ENCODE measurements at regions not wholly inside any gene's neighbourhood (a gene's known extent, or its start where the extent isn't known, plus 50 kb on each side); places are given as distances from the start of the nearest gene placed in this dataset.

DNA sequence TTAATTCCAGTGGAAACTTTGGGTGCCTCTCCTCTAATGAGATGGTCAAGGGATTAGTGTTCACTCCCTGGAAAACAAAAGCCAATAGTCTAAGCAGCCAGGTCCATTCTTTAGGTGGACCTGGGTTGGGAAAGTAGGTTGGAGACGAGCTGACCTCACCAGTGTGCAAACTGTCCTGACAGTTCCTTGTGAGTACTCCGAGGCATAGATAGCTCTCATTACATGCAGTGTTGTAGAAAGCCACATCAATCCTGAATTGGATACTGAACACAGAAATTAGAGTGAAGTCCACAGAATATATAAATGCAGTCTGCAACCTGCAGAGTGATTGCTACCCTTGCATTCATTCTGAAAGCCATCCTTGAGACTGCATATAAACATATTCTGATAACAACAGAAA lies 675.1 kb upstream of the CXADR start:
- TF ChIP-seq, protein P1, sequence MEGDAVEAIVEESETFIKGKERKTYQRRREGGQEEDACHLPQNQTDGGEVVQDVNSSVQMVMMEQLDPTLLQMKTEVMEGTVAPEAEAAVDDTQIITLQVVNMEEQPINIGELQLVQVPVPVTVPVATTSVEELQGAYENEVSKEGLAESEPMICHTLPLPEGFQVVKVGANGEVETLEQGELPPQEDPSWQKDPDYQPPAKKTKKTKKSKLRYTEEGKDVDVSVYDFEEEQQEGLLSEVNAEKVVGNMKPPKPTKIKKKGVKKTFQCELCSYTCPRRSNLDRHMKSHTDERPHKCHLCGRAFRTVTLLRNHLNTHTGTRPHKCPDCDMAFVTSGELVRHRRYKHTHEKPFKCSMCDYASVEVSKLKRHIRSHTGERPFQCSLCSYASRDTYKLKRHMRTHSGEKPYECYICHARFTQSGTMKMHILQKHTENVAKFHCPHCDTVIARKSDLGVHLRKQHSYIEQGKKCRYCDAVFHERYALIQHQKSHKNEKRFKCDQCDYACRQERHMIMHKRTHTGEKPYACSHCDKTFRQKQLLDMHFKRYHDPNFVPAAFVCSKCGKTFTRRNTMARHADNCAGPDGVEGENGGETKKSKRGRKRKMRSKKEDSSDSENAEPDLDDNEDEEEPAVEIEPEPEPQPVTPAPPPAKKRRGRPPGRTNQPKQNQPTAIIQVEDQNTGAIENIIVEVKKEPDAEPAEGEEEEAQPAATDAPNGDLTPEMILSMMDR (IDR thresholded peaks at IDR 0.05): no peak
- TF ChIP-seq POLR2A (IDR thresholded peaks at IDR 0.05): no peak
- no peak for TF ChIP-seq POLR2AphosphoS5 (IDR thresholded peaks at IDR 0.05)

Measured in suprapubic skin (tissue), 4 donors.